IMR-90 (cell line): ENCODE measurements at regions not wholly inside any gene's neighbourhood (a gene's known extent, or its start where the extent isn't known, plus 50 kb on each side); places are given as distances from the start of the nearest gene placed in this dataset.

Experiments
- ATAC-seq: fragments of 200-7000 bp; cut with Tn5 transposase; 2 replicates; pipeline ENCODE4 v1.9.1; 2020; ENCODE audit warnings: low read depth, mild to moderate bottlenecking, moderate library complexity
- BruUV-seq: library from RNA; stranded (reverse); fragments of 400-500 nt; replicated peaks from 2 replicates; lab custom pipeline; 2021; lab: Mats Ljungman, UMichigan
- CTCF ChIA-PET: fragments of 300-600 bp; formaldehyde crosslinking; extraction: SDS; loops from one replicate; lab custom pipeline; 2021; ENCODE audit warnings: antibody characterized with exemption; lab: Yijun Ruan, JAX
- POLR2A ChIA-PET: fragments of 300-600 bp; sonication (Branson Sonifier 250); formaldehyde crosslinking; loops from one replicate; lab custom pipeline; 2022; ENCODE audit warnings: antibody characterized with exemption; ENCODE audit not compliant: unreplicated experiment; lab: Charles Lee
- DNase-seq: peaks from one replicate; pipeline ENCODE4 v3.0.0; 2013
- H2AFZ ChIP-seq: replicated peaks from 2 replicates; pipeline ENCODE3; 2013; ENCODE audit warnings: low read length, mild to moderate bottlenecking; ENCODE audit not compliant: poor library complexity
- H2AK5ac ChIP-seq: 2 replicates; pipeline ENCODE4 v1.6.1; 2013; ENCODE audit warnings: low read depth, low read length, inconsistent platforms
- H2AK9ac ChIP-seq: replicated peaks from 2 replicates; pipeline ENCODE3; 2013; ENCODE audit warnings: mild to moderate bottlenecking, low read depth, low read length, moderate library complexity; ENCODE audit not compliant: poor library complexity
- H2BK120ac ChIP-seq: 2 replicates; pipeline ENCODE4 v1.6.1; 2013; ENCODE audit warnings: low read depth, low read length, inconsistent platforms
- H2BK15ac ChIP-seq: 3 replicates; pipeline ENCODE4 v1.6.1; 2013; ENCODE audit warnings: low read depth, low read length, inconsistent platforms
- H2BK20ac ChIP-seq: 2 replicates; pipeline ENCODE4 v1.6.1; 2013; ENCODE audit warnings: low read depth, mild to moderate bottlenecking, inconsistent platforms, low read length, moderate library complexity
- H2BK5ac ChIP-seq: 2 replicates; pipeline ENCODE4 v1.6.1; 2013; ENCODE audit warnings: mild to moderate bottlenecking, low read depth, low read length, inconsistent platforms; ENCODE audit not compliant: poor library complexity, severe bottlenecking
- H3K14ac ChIP-seq: replicated peaks from 2 replicates; pipeline ENCODE4 v1.6.1; 2013; ENCODE audit warnings: low read depth, low read length, inconsistent platforms
- H3K18ac ChIP-seq: 2 replicates; pipeline ENCODE4 v1.6.1; 2013; ENCODE audit warnings: low read depth, low read length, control low read depth
- H3K23ac ChIP-seq: 2 replicates; pipeline ENCODE4 v1.6.1; 2013; ENCODE audit warnings: low read depth, low read length, inconsistent platforms
- H3K27ac ChIP-seq: 2 replicates; pipeline ENCODE4 v1.5.1; 2013; ENCODE audit warnings: mild to moderate bottlenecking, control low read depth, low read length; ENCODE audit not compliant: insufficient read depth
- H3K27me3 ChIP-seq: 2 replicates; pipeline ENCODE4 v1.6.1; 2013; ENCODE audit warnings: low read length; ENCODE audit not compliant: control insufficient read depth, insufficient read depth
- H3K36me3 ChIP-seq: 2 replicates; pipeline ENCODE4 v1.6.1; 2013; ENCODE audit warnings: low read length, mixed read lengths; ENCODE audit not compliant: control insufficient read depth, insufficient read depth
- H3K4ac ChIP-seq: 2 replicates; pipeline ENCODE4 v1.6.1; 2013; ENCODE audit warnings: low read depth, low read length, inconsistent platforms
- H3K4me1 ChIP-seq: 2 replicates; pipeline ENCODE4 v1.6.1; 2013; ENCODE audit warnings: low read length, mixed read lengths; ENCODE audit not compliant: control insufficient read depth, insufficient read depth
- H3K4me2 ChIP-seq: 2 replicates; pipeline ENCODE4 v1.6.1; 2013; ENCODE audit warnings: low read depth, mild to moderate bottlenecking, control low read depth, low read length, moderate library complexity
- H3K4me3 ChIP-seq: 2 replicates; pipeline ENCODE4 v1.5.1; 2013; ENCODE audit warnings: low read depth, mild to moderate bottlenecking, control low read depth, low read length, moderate library complexity; ENCODE audit not compliant: insufficient read depth
- H3K56ac ChIP-seq: 2 replicates; pipeline ENCODE4 v1.6.1; 2013; ENCODE audit warnings: low read length, inconsistent platforms; ENCODE audit not compliant: insufficient read depth; ENCODE audit errors: extremely low read depth
- H3K79me1 ChIP-seq, 2 experiments: 2 replicates each; pipeline ENCODE4 v1.6.1; 2013; ENCODE audit warnings: low read length in 2 of 2, inconsistent platforms in 1 of 2, low read depth in 1 of 2
- H3K9ac ChIP-seq: 2 replicates; pipeline ENCODE4 v1.6.1; 2013; ENCODE audit warnings: low read depth, low read length, control low read depth
- H3K9me1 ChIP-seq: 2 replicates; pipeline ENCODE4 v1.6.1; 2013; ENCODE audit warnings: low read length, inconsistent platforms; ENCODE audit not compliant: insufficient read depth
- H3K9me3 ChIP-seq: 2 replicates; pipeline ENCODE4 v1.6.1; 2013; ENCODE audit warnings: low read length; ENCODE audit not compliant: control insufficient read depth, insufficient read depth
- H4K20me1 ChIP-seq: 2 replicates; pipeline ENCODE4 v1.6.1; 2013; ENCODE audit warnings: low read length, inconsistent platforms; ENCODE audit not compliant: insufficient read depth
- H4K5ac ChIP-seq: 2 replicates; pipeline ENCODE4 v1.6.1; 2013; ENCODE audit warnings: mild to moderate bottlenecking, low read depth, low read length, control low read depth
- H4K8ac ChIP-seq, 2 experiments: 2 replicates each; pipeline ENCODE4 v1.6.1; 2013; ENCODE audit warnings: low read depth in 2 of 2, low read length in 2 of 2, control low read depth in 1 of 2, inconsistent platforms in 1 of 2
- H4K91ac ChIP-seq: 2 replicates; pipeline ENCODE4 v1.6.1; 2013; ENCODE audit warnings: low read depth, low read length, inconsistent platforms; ENCODE audit not compliant: insufficient read depth
- BHLHE40 ChIP-seq: fragments of 150-350 bp; IDR thresholded peaks from 2 replicates; pipeline ENCODE4 v1.6.1; 2016; ENCODE audit warnings: mild to moderate bottlenecking, low read depth, low read length
- CHD1 ChIP-seq: IDR thresholded peaks from 2 replicates; pipeline ENCODE4 v1.6.1; 2012; ENCODE audit warnings: low read depth, low read length, improper control_type of control experiment
- CTCF ChIP-seq: conservative IDR thresholded peaks from 2 replicates; pipeline ENCODE4 v1.5.1; 2012; ENCODE audit warnings: mild to moderate bottlenecking, low read depth, low read length, improper control_type of control experiment
- ELK1 ChIP-seq: fragments of 150-350 bp; IDR thresholded peaks from 2 replicates; pipeline ENCODE4 v1.6.1; 2016; ENCODE audit warnings: low read depth, mild to moderate bottlenecking, low read length, moderate library complexity, borderline replicate concordance
- FOS ChIP-seq: fragments of 150-350 bp; IDR thresholded peaks from 2 replicates; pipeline ENCODE4 v1.6.1; 2016; ENCODE audit warnings: low read depth, low read length
- MAFK ChIP-seq: IDR thresholded peaks from 2 replicates; pipeline ENCODE4 v1.6.1; 2012; ENCODE audit warnings: low read depth, low read length, improper control_type of control experiment
- MXI1 ChIP-seq: IDR thresholded peaks from 2 replicates; pipeline ENCODE4 v1.6.1; 2012; ENCODE audit warnings: low read depth, mild to moderate bottlenecking, low read length, moderate library complexity, borderline replicate concordance
- NFE2L2 ChIP-seq: fragments of 150-350 bp; IDR thresholded peaks from 2 replicates; pipeline ENCODE4 v1.6.1; 2016; ENCODE audit warnings: low read depth, mild to moderate bottlenecking, low read length
- POLR2A ChIP-seq: IDR thresholded peaks from 2 replicates; pipeline ENCODE4 v1.6.1; 2012; ENCODE audit warnings: mild to moderate bottlenecking, low read depth, low read length
- RAD21 ChIP-seq: IDR thresholded peaks from 2 replicates; pipeline ENCODE4 v1.6.1; 2012; ENCODE audit warnings: low read length, improper control_type of control experiment
- RCOR1 ChIP-seq: IDR thresholded peaks from 2 replicates; pipeline ENCODE4 v1.6.1; 2012; ENCODE audit warnings: mild to moderate bottlenecking, low read length, improper control_type of control experiment; ENCODE audit not compliant: insufficient replicate concordance
- RFX5 ChIP-seq: IDR thresholded peaks from 2 replicates; pipeline ENCODE4 v1.8.0; 2012; ENCODE audit warnings: low read depth, mild to moderate bottlenecking, low read length, moderate library complexity
- SMC3 ChIP-seq: fragments of 150-350 bp; IDR thresholded peaks from 2 replicates; pipeline ENCODE4 v1.6.1; 2016; ENCODE audit warnings: low read depth, mild to moderate bottlenecking, antibody characterized with exemption, low read length, moderate library complexity
- USF2 ChIP-seq: fragments of 150-350 bp; IDR thresholded peaks from 2 replicates; pipeline ENCODE4 v1.6.1; 2017; ENCODE audit warnings: mild to moderate bottlenecking, antibody characterized with exemption, low read length, low read depth
- WGBS, 2 experiments: methylation state at CpG; one replicate each; pipeline versions ENCODE4 v1.1.5 to v1.1.7; 2013; ENCODE audit warnings: missing lambda C conversion rate in 2 of 2; ENCODE audit not compliant: insufficient read length in 1 of 2; ENCODE audit errors: extremely low coverage in 2 of 2; 5-methylcytosine and 5-hydroxymethylcytosine counted together
- dilution Hi-C: fragments of 300-500 bp; cut with HindIII; formaldehyde crosslinking; loops from one replicate; pipeline ENCODE4 v1.14.3; 2018; ENCODE audit warnings: low sequenced_read_pairs; ENCODE audit not compliant: unreplicated experiment
- in situ Hi-C: fragments of 300-500 bp; cut with MboI; formaldehyde crosslinking; loops from 3 replicates; pipeline ENCODE4 v1.14.3; 2019; ENCODE audit warnings: low sequenced_read_pairs, inconsistent platforms, mixed read lengths
- intact Hi-C: fragments of 100-400 bp; cut with micrococcal nuclease; formaldehyde crosslinking; loops from 2 replicates; pipeline ENCODE4 v1.10.0; 2022

GRCh38 chr5:68983959-68984358 lies 109.9 kb upstream of the SLC30A5 start:
- no peak overlapping the region for H3K18ac ChIP-seq
- no peak overlapping the region for H4K5ac ChIP-seq
- H3K9ac ChIP-seq, result no peak overlapping the region
- no peak overlapping the region for H3K4me3 ChIP-seq
- no peak overlapping the region for H2AK5ac ChIP-seq
- H3K56ac ChIP-seq, result no peak overlapping the region
- no peak overlapping the region for H3K4me2 ChIP-seq
- H3K4me1 ChIP-seq, result no peaks in the 10 kb centered on the region
- no peak overlapping the region for H4K8ac ChIP-seq
- H3K14ac ChIP-seq, result no peak overlapping the region
- no peaks in the 10 kb centered on the region for H3K9me1 ChIP-seq
- no peak overlapping the region for H2BK20ac ChIP-seq
- WGBS, 2 experiments, result no CpG with 5 or more reads among the region's 3 CpGs
- ChIA-PET CTCF (no interaction called here), POLR2A (no interaction called here)
- H3K23ac ChIP-seq, result no peak overlapping the region
- no peaks in the 10 kb centered on the region for H3K9me3 ChIP-seq
- H3K4ac ChIP-seq, result no peak overlapping the region
- BruUV-seq, result no TSS peak
- no peaks in the 10 kb centered on the region for H4K20me1 ChIP-seq
- H2BK15ac ChIP-seq, result no peak overlapping the region
- no peaks in the 10 kb centered on the region for H3K36me3 ChIP-seq
- intact Hi-C loops (no loop called here), in situ Hi-C loops (no loop called here), dilution Hi-C loops (no loop called here)
- H4K91ac ChIP-seq, result no peak overlapping the region
- ATAC-seq, result no peak
- no peaks in the 10 kb centered on the region for H3K27me3 ChIP-seq
- H2AK9ac ChIP-seq, result no peak overlapping the region
- TF ChIP-seq SMC3, result no peak
- no peak for TF ChIP-seq ELK1
- TF ChIP-seq NFE2L2, result no peak
- TF ChIP-seq RAD21, result no peak
- no peak for TF ChIP-seq MXI1
- no peak for TF ChIP-seq POLR2A
- TF ChIP-seq CTCF, result no peak
- no peak for TF ChIP-seq RCOR1
- no peak for TF ChIP-seq USF2
- no peak for TF ChIP-seq FOS
- TF ChIP-seq RFX5, result no peak
- no peak for TF ChIP-seq MAFK
- no peak for TF ChIP-seq BHLHE40
- no peak for TF ChIP-seq CHD1
- H3K79me1 ChIP-seq, result no peaks in the 10 kb centered on the region
- no peak overlapping the region for H3K27ac ChIP-seq
- H2BK120ac ChIP-seq, result no peak overlapping the region
- no peak overlapping the region for H2AFZ ChIP-seq
- H2BK5ac ChIP-seq, result no peak overlapping the region
- no peak for DNase-seq
